ENCODE measurements at regions not wholly inside any gene's neighbourhood (a gene's known extent, or its start where the extent isn't known, plus 50 kb on each side); places are given as distances from the start of the nearest gene placed in this dataset.

- no peak for TF ChIP-seq GABPA (IDR thresholded peaks at IDR 0.05 in 1 of 2, conservative IDR thresholded peaks at IDR 0.05 in 1 of 2)
- peak; percentile 79 to 87 for TF ChIP-seq RXRA (IDR thresholded peaks at IDR 0.05)
- peak in 1 of 2 donors; percentile 55 for TF ChIP-seq EGR1 (IDR thresholded peaks at IDR 0.05; ENCODE audit: low read depth in 2 of 2)
- TF ChIP-seq SP1 (IDR thresholded peaks at IDR 0.05): peak; percentile 88
- no peak for TF ChIP-seq CTCF (IDR thresholded peaks at IDR 0.05; ENCODE audit: low read depth, low read length, missing input control)
These were observed 64.2 kb upstream of the STK32A start (continued) for GRCh38 chr5:147170603-147171002.

DNA sequence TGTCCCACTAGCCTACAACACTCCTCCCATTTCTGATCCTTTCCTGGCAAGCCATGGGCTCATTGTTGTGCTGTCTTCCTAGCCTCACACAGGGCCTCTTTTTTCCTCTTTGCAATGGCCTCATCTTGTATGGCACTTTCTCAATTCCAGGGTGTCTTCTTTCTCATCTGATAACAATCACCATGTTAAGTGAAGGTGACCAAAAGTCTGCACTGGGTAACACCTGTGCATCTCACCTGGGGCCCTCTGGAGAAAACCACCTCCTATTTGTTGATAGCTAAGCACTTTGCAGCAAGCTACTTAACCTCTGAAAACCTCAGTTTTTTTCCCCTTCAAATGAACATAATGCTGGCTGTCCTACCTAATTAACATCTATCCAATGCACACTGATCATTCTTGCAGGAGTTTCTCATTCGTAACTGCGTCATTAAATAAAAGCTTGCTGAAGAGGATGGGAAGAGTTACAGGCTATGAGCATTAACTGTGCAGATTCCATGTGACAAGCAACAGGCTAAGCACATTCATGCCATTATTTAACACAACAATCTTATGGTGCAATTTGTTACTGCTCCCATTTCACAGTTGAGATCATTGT is 60.1 kb upstream of the STK32A start:
- TF ChIP-seq ZBTB33 (IDR thresholded peaks at IDR 0.05) (no peak), TAF1 (conservative IDR thresholded peaks at IDR 0.05) (no peak), YY1 (IDR thresholded peaks at IDR 0.05) (no peak), FOXA1 (IDR thresholded peaks at IDR 0.05) (no peak), SP1 (IDR thresholded peaks at IDR 0.05) (no peak), EGR1 (IDR thresholded peaks at IDR 0.05; ENCODE audit: low read depth in 2 of 2) (no peak), HNF4G (IDR thresholded peaks at IDR 0.05) (no peak), RAD21 (IDR thresholded peaks at IDR 0.05) (no peak), JUND (IDR thresholded peaks at IDR 0.05) (no peak), HNF4A (conservative IDR thresholded peaks at IDR 0.05) (no peak)
- 68% methylated on average over 2 of the region's 2 CpGs for WGBS

DNA sequence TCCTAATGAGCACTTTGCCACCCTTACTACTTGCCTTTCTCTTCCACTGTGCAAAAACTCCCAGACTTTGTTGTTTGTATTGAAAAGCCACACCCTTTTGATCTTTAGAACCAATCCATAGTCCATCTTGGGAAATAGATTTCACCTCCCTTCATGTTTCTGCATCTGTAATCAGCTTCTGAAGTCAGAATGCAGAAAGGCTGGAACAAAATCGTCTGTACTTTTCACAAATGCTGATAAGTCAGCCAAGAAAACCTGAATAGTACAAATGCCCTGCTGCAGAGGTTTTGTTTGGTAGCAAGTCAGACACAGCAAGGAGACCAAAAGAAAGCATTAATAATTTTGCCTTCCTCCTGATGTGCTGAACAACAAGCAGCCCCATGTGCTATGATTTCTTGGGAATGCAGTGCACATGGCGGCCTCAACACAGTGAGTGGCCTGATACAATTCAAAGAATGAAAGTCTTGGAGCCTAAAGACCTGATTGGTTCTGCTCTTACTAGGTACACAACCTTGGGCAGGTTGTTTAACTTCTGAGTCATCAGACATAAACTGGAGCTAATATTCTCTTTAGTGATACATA is 59.2 kb upstream of the STK32A start:
- DNase-seq (ENCODE audit: low spot score): no peak
- Histone ChIP-seq H3K36me3 (ENCODE audit: control insufficient read depth in 4 of 4, insufficient read depth in 3 of 4, low read depth in 1 of 4, low read length in 3 of 4) (no peaks in the 10 kb centered on the region), H3K9me3 (ENCODE audit: control insufficient read depth in 4 of 4, low read length in 3 of 4) (no peaks in the 10 kb centered on the region), H3K4me1 (ENCODE audit: control insufficient read depth in 4 of 4, insufficient read depth in 4 of 4, low read length in 3 of 4) (peaks cover 8 to 27% (median 18%) of the 10 kb centered on the region in 4 donors), H3K27ac (ENCODE audit: low read depth in 1 of 2, low read length in 2 of 2) (peak overlapping the region; percentile 42 to 55), H3K9ac (ENCODE audit: low read depth in 1 of 2, low read length in 2 of 2) (no peak overlapping the region), H3K27me3 (ENCODE audit: control insufficient read depth in 4 of 4, insufficient read depth in 4 of 4, low read length in 3 of 4) (no peaks in the 10 kb centered on the region), H3K4me3 (ENCODE audit: low read depth in 1 of 3, low read length in 3 of 3) (no peak overlapping the region)
- WGBS: 52% methylated on average over 2 of the region's 2 CpGs
- TF ChIP-seq RXRA (IDR thresholded peaks at IDR 0.05) (peak; percentile 87 to 92), JUND (IDR thresholded peaks at IDR 0.05) (peak; percentile 76 to 86), TAF1 (conservative IDR thresholded peaks at IDR 0.05) (no peak), REST (IDR thresholded peaks at IDR 0.05) (peak; percentile 66), FOXA2 (IDR thresholded peaks at IDR 0.05) (peak; percentile 56), YY1 (IDR thresholded peaks at IDR 0.05) (peak; percentile 77), RAD21 (IDR thresholded peaks at IDR 0.05) (peak in 1 of 2 donors; percentile 46), HNF4G (IDR thresholded peaks at IDR 0.05) (peak; percentile 99), EGR1 (IDR thresholded peaks at IDR 0.05; ENCODE audit: low read depth in 2 of 2) (peak; percentile 21 to 63), ATF3 (IDR thresholded peaks at IDR 0.05) (peak; percentile 74), HNF4A (conservative IDR thresholded peaks at IDR 0.05) (peak; percentile 100), GABPA (IDR thresholded peaks at IDR 0.05 in 1 of 2, conservative IDR thresholded peaks at IDR 0.05 in 1 of 2) (peak in 1 of 2 donors; percentile 37), CTCF (IDR thresholded peaks at IDR 0.05; ENCODE audit: low read depth, low read length, missing input control) (no peak), FOXA1 (IDR thresholded peaks at IDR 0.05) (peak; percentile 39)

More for the DNA sequence above, 60.1 kb upstream of the STK32A start:
- H3K27ac ChIP-seq (ENCODE audit: low read depth in 1 of 2, low read length in 2 of 2): peak overlapping the region; percentile 15 to 26
- no peaks in the 10 kb centered on the region for H3K36me3 ChIP-seq (ENCODE audit: control insufficient read depth in 4 of 4, insufficient read depth in 3 of 4, low read depth in 1 of 4, low read length in 3 of 4)
- no peaks in the 10 kb centered on the region for H3K9me3 ChIP-seq (ENCODE audit: control insufficient read depth in 4 of 4, low read length in 3 of 4)
- H3K9ac ChIP-seq (ENCODE audit: low read depth in 1 of 2, low read length in 2 of 2): no peak overlapping the region
- H3K27me3 ChIP-seq (ENCODE audit: control insufficient read depth in 4 of 4, insufficient read depth in 4 of 4, low read length in 3 of 4): no peaks in the 10 kb centered on the region
- peaks cover 10 to 31% (median 22%) of the 10 kb centered on the region in 4 donors for H3K4me1 ChIP-seq (ENCODE audit: control insufficient read depth in 4 of 4, insufficient read depth in 4 of 4, low read length in 3 of 4)
- DNase-seq (ENCODE audit: low spot score): no peak
- H3K4me3 ChIP-seq (ENCODE audit: low read depth in 1 of 3, low read length in 3 of 3): no peak overlapping the region
